GM12892 (cell line): ENCODE measurements at regions not wholly inside any gene's neighbourhood (a gene's known extent, or its start where the extent isn't known, plus 50 kb on each side); places are given as distances from the start of the nearest gene placed in this dataset.

ENCODE experiments used
- POLR2A ChIP-seq: IDR thresholded peaks from 2 replicates; pipeline ENCODE4 v1.6.1; 2011; ENCODE audit warnings: low read depth, low read length, control low read depth
- POLR2AphosphoS5 ChIP-seq: IDR thresholded peaks from 2 replicates; pipeline ENCODE4 v1.6.1; 2011; ENCODE audit warnings: low read depth, low read length, control low read depth
- TAF1 ChIP-seq: IDR thresholded peaks from 2 replicates; pipeline ENCODE4 v1.6.1; 2011; ENCODE audit warnings: low read depth, mild to moderate bottlenecking, control low read depth, low read length, borderline replicate concordance

DNA sequence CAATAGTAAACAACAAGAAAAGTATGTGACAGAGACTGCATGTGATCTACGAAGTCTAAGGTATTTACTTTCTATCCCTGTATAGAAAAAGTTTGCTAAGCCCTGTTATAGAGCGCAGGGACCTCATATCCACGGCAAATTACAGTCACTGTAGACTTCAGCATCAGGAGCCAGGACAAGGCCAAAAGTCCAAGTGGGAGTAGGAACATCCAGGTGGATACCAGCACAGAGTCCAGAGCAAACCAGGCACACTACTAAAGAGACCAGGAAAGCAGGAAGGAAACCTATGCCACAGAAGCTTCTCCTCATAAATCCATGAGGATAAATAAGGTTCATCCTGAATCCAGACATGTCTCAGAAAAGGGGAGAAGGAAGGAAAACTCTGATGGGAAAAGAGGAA lies 342.2 kb upstream of the HTR2A start:
- TF ChIP-seq POLR2AphosphoS5 (no peak), POLR2A (no peak), TAF1 (no peak)
